ENCODE measurements at regions not wholly inside any gene's neighbourhood (a gene's known extent, or its start where the extent isn't known, plus 50 kb on each side); places are given as distances from the start of the nearest gene placed in this dataset.

DNA sequence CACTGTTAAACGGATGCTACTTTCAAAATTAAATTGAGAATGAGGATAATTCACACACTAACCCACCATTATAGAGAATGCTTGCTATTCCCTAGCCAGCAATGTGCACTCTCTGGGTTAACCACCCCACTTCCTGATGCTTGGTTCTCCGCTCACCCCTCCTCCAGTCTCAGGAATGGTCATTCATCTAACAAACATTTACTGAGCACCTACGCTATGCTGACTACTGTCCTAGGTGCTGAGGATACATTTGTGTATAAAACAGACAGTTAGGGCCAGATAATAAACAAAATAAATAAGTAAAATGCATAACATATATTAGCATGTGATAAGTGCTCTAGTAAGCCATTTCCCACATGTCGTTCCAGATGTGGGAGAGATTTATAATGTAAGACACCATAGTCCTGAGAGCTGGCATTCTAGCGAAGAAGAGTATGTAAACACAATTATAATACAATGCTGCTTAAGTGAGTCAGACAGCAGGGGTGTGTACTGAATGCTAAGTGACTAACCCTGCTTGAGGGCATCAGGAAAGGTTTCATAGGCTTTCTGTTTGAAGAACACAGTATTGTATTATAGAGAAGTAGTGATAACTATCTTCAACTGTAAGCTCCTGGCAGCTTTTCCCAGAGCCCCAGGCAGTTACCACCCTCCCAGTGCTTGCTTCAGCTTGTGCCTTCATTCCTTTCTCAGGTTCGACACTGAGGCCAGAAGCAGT is 126.7 kb upstream of the CACHD1 start:
- TF ChIP-seq, protein P1, sequence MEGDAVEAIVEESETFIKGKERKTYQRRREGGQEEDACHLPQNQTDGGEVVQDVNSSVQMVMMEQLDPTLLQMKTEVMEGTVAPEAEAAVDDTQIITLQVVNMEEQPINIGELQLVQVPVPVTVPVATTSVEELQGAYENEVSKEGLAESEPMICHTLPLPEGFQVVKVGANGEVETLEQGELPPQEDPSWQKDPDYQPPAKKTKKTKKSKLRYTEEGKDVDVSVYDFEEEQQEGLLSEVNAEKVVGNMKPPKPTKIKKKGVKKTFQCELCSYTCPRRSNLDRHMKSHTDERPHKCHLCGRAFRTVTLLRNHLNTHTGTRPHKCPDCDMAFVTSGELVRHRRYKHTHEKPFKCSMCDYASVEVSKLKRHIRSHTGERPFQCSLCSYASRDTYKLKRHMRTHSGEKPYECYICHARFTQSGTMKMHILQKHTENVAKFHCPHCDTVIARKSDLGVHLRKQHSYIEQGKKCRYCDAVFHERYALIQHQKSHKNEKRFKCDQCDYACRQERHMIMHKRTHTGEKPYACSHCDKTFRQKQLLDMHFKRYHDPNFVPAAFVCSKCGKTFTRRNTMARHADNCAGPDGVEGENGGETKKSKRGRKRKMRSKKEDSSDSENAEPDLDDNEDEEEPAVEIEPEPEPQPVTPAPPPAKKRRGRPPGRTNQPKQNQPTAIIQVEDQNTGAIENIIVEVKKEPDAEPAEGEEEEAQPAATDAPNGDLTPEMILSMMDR (IDR thresholded peaks at IDR 0.05): no peak
- TF ChIP-seq EP300 (IDR thresholded peaks at IDR 0.05): no peak
